ENCODE measurements at regions not wholly inside any gene's neighbourhood (a gene's known extent, or its start where the extent isn't known, plus 50 kb on each side); places are given as distances from the start of the nearest gene placed in this dataset.

DNA sequence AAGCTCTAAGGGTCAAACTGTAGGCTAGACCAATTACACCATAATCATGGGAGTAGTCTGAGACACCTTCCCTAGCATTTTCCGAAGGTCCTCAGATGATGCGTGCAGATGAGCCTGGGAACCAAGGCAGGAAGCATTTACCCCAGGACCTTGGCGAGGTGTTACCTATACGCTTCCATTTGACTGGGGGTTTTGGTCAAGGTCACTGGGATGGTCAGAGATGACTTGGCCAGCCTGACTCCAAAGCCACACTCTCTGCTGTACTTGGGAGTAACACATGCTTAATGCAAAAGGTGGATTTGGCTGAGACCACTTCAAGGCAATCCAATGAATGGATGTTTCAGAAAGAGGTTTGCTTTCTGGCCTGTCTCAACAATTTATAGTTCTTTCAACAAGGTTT is 98.9 kb upstream of the IRS2 start:
- TF ChIP-seq, protein P1, sequence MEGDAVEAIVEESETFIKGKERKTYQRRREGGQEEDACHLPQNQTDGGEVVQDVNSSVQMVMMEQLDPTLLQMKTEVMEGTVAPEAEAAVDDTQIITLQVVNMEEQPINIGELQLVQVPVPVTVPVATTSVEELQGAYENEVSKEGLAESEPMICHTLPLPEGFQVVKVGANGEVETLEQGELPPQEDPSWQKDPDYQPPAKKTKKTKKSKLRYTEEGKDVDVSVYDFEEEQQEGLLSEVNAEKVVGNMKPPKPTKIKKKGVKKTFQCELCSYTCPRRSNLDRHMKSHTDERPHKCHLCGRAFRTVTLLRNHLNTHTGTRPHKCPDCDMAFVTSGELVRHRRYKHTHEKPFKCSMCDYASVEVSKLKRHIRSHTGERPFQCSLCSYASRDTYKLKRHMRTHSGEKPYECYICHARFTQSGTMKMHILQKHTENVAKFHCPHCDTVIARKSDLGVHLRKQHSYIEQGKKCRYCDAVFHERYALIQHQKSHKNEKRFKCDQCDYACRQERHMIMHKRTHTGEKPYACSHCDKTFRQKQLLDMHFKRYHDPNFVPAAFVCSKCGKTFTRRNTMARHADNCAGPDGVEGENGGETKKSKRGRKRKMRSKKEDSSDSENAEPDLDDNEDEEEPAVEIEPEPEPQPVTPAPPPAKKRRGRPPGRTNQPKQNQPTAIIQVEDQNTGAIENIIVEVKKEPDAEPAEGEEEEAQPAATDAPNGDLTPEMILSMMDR (IDR thresholded peaks at IDR 0.05): no peak
- TF ChIP-seq POLR2A (IDR thresholded peaks at IDR 0.05): no peak
- no peak for TF ChIP-seq POLR2AphosphoS5 (IDR thresholded peaks at IDR 0.05; ENCODE audit: insufficient read depth in 1 of 2, low read depth in 1 of 2)

Data from vagina (tissue), 2 donors.